Sigmoid colon (tissue), 6 donors: ENCODE measurements at regions not wholly inside any gene's neighbourhood (a gene's known extent, or its start where the extent isn't known, plus 50 kb on each side); places are given as distances from the start of the nearest gene placed in this dataset.

Experiments
- DNase-seq: peaks from one replicate; pipeline ENCODE4 v3.0.0-alpha.2; 2019
- H3K27ac ChIP-seq, 4 donors: fragments of 200-600 bp; sonication (generic); one replicate each; pipeline ENCODE4 v1.5.1; 2016 to 2019; ENCODE audit warnings: mild to moderate bottlenecking in 1 of 4
- H3K27me3 ChIP-seq, 3 donors: fragments of 200-600 bp; sonication (generic); one replicate each; pipeline ENCODE4 v1.5.1; 2019; ENCODE audit warnings: mild to moderate bottlenecking in 1 of 3
- H3K36me3 ChIP-seq, 4 donors: fragments of 200-600 bp; sonication (generic); one replicate each; pipeline ENCODE4 v1.5.1; 2016 to 2019
- H3K4me1 ChIP-seq, 4 donors: fragments of 200-600 bp; sonication (generic); one replicate each; pipeline ENCODE4 v1.5.1; 2017 to 2019
- H3K4me3 ChIP-seq, 4 donors: fragments of 200-600 bp; sonication (generic); one replicate each; pipeline ENCODE4 v1.5.1; 2017 to 2019; ENCODE audit warnings: mild to moderate bottlenecking in 2 of 4, moderate library complexity in 1 of 4
- H3K9me3 ChIP-seq, 4 donors: fragments of 200-600 bp in 3 of 4; sonication (generic) in 3 of 4; one replicate each; pipeline versions ENCODE4 v1.5.1 to v1.6.1; 2013 to 2019
- EP300 ChIP-seq, 4 donors: sonication (generic); formaldehyde crosslinking; IDR thresholded peaks; one replicate each; pipeline ENCODE4 v1.6.1; 2017; ENCODE audit warnings: antibody characterized with exemption in 4 of 4
- POLR2A ChIP-seq, 2 donors: fragments of 450-650 bp; IDR thresholded peaks; one replicate each; pipeline ENCODE4 v1.6.1; 2016; ENCODE audit warnings: antibody characterized with exemption in 2 of 2, mild to moderate bottlenecking in 2 of 2, moderate library complexity in 2 of 2
- POLR2AphosphoS5 ChIP-seq, 4 donors: sonication (generic); formaldehyde crosslinking; IDR thresholded peaks; one replicate each; pipeline ENCODE4 v1.6.1; 2017; ENCODE audit warnings: antibody characterized with exemption in 4 of 4
- WGBS, 2 donors: extraction: QIAGEN DNeasy Blood & Tissue Kit; methylation state at CpG; one replicate each; pipeline ENCODE4 v1.1.7; 2013; 5-methylcytosine and 5-hydroxymethylcytosine counted together
- intact Hi-C: fragments of 100-400 bp; cut with DNase I; formaldehyde crosslinking; loops from one replicate; pipeline ENCODE4 v1.15.1; 2023
- TF ChIP-seq, protein P1 (sequence below), 4 experiments: fragments of 450-650 bp in 3 of 4; fragments of 200-600 bp in 1 of 4; IDR thresholded peaks; one replicate each; pipeline ENCODE4 v1.5.1; 2016 to 2019; ENCODE audit warnings: antibody characterized with exemption in 4 of 4, mild to moderate bottlenecking in 3 of 4, moderate library complexity in 2 of 4
- donor health status: healthy with polysubstance abuse.
- donor health status: healthy.

GRCh38 chr12:24198070-24198469, 248.6 kb upstream of the SOX5 start:
- Histone ChIP-seq H3K27me3 (no peaks in the 10 kb centered on the region), H3K4me1 (no peaks in the 10 kb centered on the region), H3K27ac (no peak overlapping the region), H3K9me3 (no peaks in the 10 kb centered on the region), H3K4me3 (no peak overlapping the region), H3K36me3 (no peaks in the 10 kb centered on the region)
- TF ChIP-seq, protein P1, sequence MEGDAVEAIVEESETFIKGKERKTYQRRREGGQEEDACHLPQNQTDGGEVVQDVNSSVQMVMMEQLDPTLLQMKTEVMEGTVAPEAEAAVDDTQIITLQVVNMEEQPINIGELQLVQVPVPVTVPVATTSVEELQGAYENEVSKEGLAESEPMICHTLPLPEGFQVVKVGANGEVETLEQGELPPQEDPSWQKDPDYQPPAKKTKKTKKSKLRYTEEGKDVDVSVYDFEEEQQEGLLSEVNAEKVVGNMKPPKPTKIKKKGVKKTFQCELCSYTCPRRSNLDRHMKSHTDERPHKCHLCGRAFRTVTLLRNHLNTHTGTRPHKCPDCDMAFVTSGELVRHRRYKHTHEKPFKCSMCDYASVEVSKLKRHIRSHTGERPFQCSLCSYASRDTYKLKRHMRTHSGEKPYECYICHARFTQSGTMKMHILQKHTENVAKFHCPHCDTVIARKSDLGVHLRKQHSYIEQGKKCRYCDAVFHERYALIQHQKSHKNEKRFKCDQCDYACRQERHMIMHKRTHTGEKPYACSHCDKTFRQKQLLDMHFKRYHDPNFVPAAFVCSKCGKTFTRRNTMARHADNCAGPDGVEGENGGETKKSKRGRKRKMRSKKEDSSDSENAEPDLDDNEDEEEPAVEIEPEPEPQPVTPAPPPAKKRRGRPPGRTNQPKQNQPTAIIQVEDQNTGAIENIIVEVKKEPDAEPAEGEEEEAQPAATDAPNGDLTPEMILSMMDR (IDR thresholded peaks at IDR 0.05) = no peak
- TF ChIP-seq POLR2A (IDR thresholded peaks at IDR 0.05) = no peak
- no peak for DNase-seq
- WGBS, 2 donors = 65 to 74% methylated on average over 3 of the region's 3 CpGs
- intact Hi-C loops = no loop called here

DNA sequence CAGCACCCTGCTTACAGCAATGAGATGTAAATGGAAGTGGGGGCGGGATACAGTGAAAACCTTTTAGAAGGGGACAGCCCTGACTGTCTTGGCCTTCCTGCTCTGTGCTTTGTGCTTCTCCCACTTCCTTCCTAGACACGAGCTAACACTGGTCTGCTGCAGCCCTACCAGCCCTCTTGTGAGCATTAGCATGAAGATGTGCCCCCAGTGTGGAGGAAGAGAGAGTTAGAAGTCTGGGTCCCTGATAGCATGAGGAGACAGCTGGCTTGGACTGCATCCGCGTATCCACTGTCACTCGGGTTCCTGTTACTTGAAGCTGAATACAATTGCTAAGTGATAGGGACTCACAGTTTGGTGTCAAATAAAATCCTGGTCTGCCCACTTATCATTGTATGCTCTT, 248.1 kb upstream of the SOX5 start:
- H3K27me3 ChIP-seq = no peaks in the 10 kb centered on the region
- no peak overlapping the region for H3K27ac ChIP-seq
- no peaks in the 10 kb centered on the region for H3K36me3 ChIP-seq
- H3K4me1 ChIP-seq = no peaks in the 10 kb centered on the region
- TF ChIP-seq POLR2AphosphoS5 (IDR thresholded peaks at IDR 0.05) = no peak
- no peak for TF ChIP-seq EP300 (IDR thresholded peaks at IDR 0.05)
- no peak for TF ChIP-seq POLR2A (IDR thresholded peaks at IDR 0.05)
- TF ChIP-seq, protein P1 (IDR thresholded peaks at IDR 0.05) = no peak
- no peak for DNase-seq
- intact Hi-C loops = no loop called here
- 70 to 74% methylated on average over 5 of the region's 5 CpGs for WGBS, 2 donors
- H3K4me3 ChIP-seq = no peak overlapping the region
- H3K9me3 ChIP-seq = no peaks in the 10 kb centered on the region

- no peak overlapping the region for H3K27ac ChIP-seq
- WGBS, 2 donors = 93% methylated on average over 4 of the region's 4 CpGs
- no peak overlapping the region for H3K4me3 ChIP-seq
- H3K9me3 ChIP-seq = no peaks in the 10 kb centered on the region
- no peak for DNase-seq
- H3K4me1 ChIP-seq = no peaks in the 10 kb centered on the region
- H3K27me3 ChIP-seq = no peaks in the 10 kb centered on the region
- no peaks in the 10 kb centered on the region for H3K36me3 ChIP-seq
- intact Hi-C loops = no loop called here
- no peak for TF ChIP-seq POLR2AphosphoS5 (IDR thresholded peaks at IDR 0.05)
- no peak for TF ChIP-seq EP300 (IDR thresholded peaks at IDR 0.05)
- no peak for TF ChIP-seq POLR2A (IDR thresholded peaks at IDR 0.05)
- TF ChIP-seq, protein P1 (IDR thresholded peaks at IDR 0.05) = no peak
Measured at GRCh38 chr12:24195063-24195462, 245.6 kb upstream of the SOX5 start.

- TF ChIP-seq POLR2A (IDR thresholded peaks at IDR 0.05) (no peak), POLR2AphosphoS5 (IDR thresholded peaks at IDR 0.05) (no peak), EP300 (IDR thresholded peaks at IDR 0.05) (no peak)
- TF ChIP-seq, protein P1 (IDR thresholded peaks at IDR 0.05) = no peak
- Histone ChIP-seq H3K4me1 (no peaks in the 10 kb centered on the region), H3K4me3 (no peak overlapping the region), H3K9me3 (no peaks in the 10 kb centered on the region), H3K27me3 (no peaks in the 10 kb centered on the region), H3K36me3 (no peaks in the 10 kb centered on the region), H3K27ac (no peak overlapping the region)
- intact Hi-C loops = no loop called here
- 83 to 86% methylated on average over 5 of the region's 5 CpGs for WGBS, 2 donors
- no peak for DNase-seq
Measured at GRCh38 chr12:24191117-24191516, 241.6 kb upstream of the SOX5 start.

- no peaks in the 10 kb centered on the region for H3K36me3 ChIP-seq
Measured at GRCh38 chr12:24185782-24186181, 236.3 kb upstream of the SOX5 start.

More at GRCh38 chr12:24185782-24186181, 236.3 kb upstream of the SOX5 start:
- Histone ChIP-seq H3K27ac (no peak overlapping the region), H3K27me3 (no peaks in the 10 kb centered on the region), H3K9me3 (no peaks in the 10 kb centered on the region), H3K4me3 (no peak overlapping the region), H3K4me1 (no peaks in the 10 kb centered on the region)
- TF ChIP-seq EP300 (IDR thresholded peaks at IDR 0.05) (no peak), POLR2AphosphoS5 (IDR thresholded peaks at IDR 0.05) (no peak), POLR2A (IDR thresholded peaks at IDR 0.05) (no peak)
- TF ChIP-seq, protein P1 (IDR thresholded peaks at IDR 0.05) = no peak
- intact Hi-C loops = no loop called here
- no peak for DNase-seq
- WGBS, 2 donors = 47 to 83% methylated on average over 1 of the region's 1 CpG
